ENCODE measurements at regions not wholly inside any gene's neighbourhood (a gene's known extent, or its start where the extent isn't known, plus 50 kb on each side); places are given as distances from the start of the nearest gene placed in this dataset.
"Not testable (repeated sequence)": the region's sequence is repeated elsewhere in the genome, so short reads cannot be mapped to it uniquely, and the experiment has no call there.

DNA sequence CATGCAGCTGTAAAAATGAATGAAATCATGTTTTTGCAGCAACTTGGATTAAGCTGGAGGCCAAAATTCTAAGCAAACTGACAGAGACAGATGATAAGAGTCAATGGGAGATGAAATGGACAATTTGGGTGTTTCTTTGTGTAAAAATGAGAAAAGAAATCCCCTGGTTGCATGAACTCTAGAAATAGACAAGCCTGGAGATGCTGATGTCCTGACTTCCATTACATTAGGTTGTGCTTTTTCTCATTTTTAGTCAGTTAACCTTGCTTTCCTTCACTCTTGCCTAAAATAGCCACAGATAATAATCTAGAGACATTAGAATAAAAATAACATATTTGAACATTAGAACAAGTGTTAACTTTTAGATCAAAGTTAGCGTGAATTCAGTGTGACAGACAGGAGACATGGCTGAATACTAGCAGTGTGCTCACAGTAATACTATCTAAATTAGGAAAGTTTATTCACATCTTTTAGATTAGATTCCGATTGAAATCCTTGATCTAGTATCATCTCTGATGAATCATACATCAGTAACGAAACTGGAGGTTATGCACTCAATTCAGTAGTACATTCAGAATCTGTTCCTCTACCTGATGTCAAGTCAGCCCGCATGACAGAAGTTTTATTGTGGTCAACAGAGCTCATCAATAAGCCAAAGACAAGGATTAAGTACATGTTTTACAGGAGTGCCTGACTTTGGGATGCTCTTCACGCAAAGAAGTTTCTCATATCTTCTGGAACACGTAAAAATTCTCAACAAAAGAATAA, 948.1 kb downstream of the TMEM121 start:
- TF ChIP-seq POLR2AphosphoS5 (IDR thresholded peaks at IDR 0.05; ENCODE audit: insufficient read depth in 1 of 2, low read depth in 1 of 2); POLR2A (IDR thresholded peaks at IDR 0.05): not testable (repeated sequence)
- TF ChIP-seq, protein P1, sequence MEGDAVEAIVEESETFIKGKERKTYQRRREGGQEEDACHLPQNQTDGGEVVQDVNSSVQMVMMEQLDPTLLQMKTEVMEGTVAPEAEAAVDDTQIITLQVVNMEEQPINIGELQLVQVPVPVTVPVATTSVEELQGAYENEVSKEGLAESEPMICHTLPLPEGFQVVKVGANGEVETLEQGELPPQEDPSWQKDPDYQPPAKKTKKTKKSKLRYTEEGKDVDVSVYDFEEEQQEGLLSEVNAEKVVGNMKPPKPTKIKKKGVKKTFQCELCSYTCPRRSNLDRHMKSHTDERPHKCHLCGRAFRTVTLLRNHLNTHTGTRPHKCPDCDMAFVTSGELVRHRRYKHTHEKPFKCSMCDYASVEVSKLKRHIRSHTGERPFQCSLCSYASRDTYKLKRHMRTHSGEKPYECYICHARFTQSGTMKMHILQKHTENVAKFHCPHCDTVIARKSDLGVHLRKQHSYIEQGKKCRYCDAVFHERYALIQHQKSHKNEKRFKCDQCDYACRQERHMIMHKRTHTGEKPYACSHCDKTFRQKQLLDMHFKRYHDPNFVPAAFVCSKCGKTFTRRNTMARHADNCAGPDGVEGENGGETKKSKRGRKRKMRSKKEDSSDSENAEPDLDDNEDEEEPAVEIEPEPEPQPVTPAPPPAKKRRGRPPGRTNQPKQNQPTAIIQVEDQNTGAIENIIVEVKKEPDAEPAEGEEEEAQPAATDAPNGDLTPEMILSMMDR (IDR thresholded peaks at IDR 0.05), result not testable (repeated sequence)
